GM21786 (cell line): ENCODE measurements at regions not wholly inside any gene's neighbourhood (a gene's known extent, or its start where the extent isn't known, plus 50 kb on each side); places are given as distances from the start of the nearest gene placed in this dataset.
"Not testable (repeated sequence)": the region's sequence is repeated elsewhere in the genome, so short reads cannot be mapped to it uniquely, and the experiment has no call there.

Experiments
- ATAC-seq: cut with Tn5 transposase; IDR thresholded peaks from one replicate; pipeline ENCODE4 v1.9.1; 2021; ENCODE audit not compliant: unreplicated experiment

DNA sequence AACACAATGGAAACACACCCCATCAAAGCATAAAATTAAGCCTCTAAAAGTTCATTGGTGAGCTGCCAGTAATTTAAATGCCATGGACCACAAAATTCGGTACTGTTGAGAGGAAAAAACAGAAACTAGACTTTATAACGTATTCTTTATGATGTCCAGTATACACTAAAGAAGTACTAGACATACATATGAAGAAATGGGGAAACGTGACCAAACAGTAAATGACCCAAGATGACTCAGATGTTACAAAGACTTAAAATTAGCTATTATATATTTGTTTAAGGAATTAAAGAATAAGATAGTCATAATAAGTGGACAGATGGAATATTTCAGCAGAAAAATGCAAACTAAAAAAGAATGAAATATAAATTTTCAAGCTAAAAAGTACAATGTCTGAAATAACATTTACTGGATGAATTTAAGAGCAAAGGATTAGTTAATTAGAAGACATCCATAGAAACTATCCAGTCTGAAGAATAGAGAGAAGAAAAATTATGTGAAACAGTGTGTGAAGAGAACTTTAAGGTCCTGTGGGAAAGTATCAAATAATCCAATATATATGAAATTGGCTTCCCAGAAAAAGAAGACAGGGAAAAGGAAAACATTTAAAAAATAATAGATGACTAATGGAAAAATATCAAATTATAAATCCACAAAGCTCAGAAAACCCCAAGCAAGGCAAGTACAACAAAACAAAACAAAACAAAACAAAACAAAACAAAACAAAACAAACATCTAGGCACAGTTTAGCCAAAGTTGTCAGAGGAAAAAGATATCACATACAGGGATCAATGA lies 69.4 kb downstream of the SAMD9 start:
- ATAC-seq, result no peak

DNA sequence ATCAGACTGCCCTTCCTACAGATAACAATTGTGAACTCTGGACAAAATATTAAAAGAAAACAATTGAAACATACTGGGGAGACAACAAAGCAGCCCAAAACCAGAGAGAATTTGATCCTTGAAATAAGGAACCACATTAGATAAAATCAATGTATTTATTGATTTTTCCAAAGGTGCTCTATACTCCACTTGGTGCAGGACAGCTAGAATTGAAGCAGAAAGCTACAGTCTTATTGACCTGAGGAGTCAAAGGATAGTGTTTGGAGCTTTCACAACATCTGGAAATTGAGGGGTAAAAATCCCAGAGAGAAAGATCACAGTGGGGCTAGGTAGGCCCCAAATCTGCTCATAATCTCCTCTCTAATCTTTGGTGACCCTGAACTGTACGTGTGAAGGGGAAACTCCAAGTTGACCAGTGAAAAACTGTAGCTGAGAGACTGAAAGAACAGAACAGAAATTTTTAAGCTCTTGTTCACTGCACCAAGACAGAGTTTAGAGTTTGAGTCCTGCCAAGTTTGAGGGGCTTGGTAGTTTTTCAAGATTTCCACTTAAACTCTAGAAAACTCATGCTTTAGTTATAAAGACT lies 70.2 kb downstream of the SAMD9 start:
- ATAC-seq, result no peak

DNA sequence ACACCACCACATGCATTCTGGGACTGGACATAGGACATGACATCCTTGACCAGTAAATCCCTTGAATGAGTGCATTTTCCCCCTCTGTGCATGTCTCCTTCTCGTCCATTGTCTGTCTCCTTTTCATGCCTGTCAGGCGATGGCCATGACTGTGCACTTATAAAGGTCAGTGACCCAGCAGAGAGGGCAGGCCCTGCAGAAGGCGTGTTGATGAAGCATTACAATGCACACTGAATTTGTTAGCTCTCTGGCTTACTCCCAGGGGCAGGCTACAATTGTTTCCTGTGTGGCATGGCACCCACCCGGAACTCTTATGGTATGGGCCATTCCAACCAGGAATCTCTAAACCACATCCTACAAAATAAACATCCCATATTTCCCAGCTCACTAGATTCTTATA lies 71.1 kb downstream of the SAMD9 start:
- no peak for ATAC-seq

DNA sequence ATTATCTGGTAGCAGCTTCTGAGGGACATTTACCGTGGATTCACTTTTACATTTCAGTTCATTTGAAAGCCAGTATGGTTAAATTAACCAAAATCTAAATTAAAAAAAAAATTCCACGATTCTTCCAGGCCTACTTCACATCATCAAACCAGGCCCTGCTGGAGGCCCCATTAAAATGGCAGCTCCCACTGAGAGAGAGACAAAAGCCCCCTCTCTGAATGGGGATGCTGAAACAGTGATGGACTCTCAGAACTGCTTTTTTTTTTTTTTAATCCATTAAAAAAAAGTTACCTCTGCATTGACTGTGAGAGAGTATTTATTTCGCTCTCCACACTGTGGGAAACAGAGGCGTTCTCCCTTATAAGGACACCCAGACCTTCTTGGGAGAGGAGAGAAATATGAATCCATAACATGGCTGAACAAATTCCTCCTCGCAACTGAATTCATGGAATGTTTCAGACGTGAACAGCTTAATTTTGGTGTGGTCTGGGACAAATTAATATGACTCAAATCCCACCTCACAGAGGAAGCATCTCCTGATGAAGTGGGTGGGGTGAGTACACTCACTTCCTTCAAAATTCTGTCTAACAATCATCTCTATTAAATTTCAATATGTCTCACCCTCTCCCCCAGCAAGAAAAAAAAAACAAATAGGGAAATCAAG lies 73.5 kb downstream of the SAMD9 start:
- no peak for ATAC-seq

DNA sequence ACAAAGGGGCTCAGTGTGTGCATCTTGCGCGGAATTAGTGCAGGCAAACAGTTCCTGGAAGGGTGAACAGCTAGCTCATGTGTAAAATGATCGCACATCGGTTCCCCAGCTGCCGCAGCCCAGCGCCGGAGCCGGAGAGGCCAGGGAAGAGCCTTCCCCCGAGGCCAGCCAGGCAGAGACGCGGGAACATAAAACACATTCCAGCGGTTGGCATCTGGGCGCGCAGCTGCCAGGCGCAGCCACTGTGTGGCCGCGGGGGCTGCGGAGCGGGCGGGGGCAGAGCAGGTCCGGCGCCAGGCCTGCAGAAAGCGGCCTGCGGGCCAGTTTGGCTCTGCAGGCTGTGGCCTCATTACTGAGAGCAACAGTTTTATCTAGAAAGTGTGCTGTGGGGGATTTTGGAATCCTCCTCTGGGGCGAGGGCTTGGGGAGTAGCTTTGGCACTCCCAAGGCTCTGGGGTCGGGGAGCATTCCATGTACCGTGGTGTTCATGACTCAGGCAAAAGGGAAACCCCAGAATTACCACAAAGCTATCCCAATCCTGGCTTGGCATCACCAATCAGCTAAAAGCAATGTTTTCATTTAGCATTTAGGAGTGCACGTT lies 74.3 kb downstream of the SAMD9 start:
- ATAC-seq, result no peak

DNA sequence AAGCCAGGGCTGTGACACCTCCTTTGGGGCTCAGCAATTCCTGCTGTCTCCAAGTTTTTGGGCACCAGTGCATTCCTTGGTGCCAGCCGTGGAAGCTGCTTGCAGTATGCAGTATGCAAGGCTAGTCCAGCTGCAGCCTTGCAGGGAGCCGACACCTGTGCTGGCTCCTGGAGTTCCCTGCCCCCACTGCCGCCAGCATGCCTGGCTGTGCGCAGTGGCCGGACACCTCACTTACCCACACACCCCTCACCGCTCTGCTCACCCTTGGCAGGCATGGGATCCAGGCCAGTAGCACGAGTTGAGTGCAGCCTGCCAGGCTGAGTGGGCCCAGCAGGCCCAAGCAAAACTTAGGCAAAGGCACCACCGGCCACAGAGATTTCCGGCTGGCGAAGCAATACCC lies 77.4 kb downstream of the SAMD9 start:
- no peak for ATAC-seq

DNA sequence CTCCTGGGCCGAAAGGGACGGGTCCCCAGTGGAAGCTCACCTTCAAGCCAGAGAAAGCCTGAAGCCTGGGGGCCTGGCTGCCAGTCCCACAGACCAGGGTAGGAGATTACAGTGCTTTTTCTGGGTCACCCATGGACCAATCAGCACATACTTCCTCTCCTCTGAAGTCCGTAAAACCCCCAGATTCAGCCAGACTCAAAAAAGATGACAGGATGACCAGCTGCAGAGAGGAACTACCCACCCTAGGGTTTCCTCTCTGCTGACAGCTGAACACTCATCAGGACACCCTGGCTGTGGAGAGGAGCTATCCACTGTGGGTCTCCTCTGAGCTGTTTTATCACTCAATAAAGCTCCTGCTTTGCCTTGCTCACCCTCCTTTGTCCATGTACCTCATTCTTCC lies 78.0 kb downstream of the SAMD9 start:
- no peak for ATAC-seq

DNA sequence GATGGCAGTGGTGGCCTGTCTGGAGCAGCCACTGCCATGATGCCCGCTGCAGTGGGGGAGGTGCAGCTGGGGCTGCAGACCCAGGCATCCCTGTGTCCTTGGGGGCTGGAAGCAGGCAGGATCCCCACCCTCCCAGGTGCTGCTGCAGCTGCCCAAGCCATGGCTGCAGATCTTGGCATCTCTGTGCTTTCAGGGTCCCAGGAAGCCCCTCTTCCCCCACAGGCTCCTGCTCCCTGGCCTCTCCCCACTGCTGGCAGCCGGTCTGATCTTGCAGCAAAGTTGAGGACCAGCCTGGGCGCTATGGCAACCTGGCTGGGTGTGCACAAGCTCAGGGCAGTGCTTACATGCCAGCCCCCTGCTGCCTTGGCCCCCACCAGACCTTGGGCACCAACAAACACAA lies 78.5 kb downstream of the SAMD9 start:
- ATAC-seq, result no peak

DNA sequence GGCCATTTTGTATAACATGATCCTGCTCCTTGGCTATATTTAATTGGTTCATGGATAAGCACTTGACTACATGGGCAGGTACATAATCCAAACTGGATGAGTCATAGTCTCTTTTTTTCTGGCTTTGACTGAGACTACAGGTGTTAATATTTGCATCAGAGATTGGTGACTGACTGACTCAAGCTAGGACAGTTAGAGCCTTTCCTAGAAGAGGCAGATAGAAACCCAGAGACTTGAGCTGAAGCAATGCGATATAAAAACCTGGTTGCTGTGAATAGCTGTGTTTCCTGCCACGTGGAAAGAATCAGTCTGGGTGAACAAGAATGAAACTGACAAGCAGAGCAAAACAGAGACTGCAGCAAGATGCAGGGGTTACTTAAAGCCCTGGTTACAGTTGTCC lies 81.0 kb downstream of the SAMD9 start:
- ATAC-seq, result peak; percentile 91

DNA sequence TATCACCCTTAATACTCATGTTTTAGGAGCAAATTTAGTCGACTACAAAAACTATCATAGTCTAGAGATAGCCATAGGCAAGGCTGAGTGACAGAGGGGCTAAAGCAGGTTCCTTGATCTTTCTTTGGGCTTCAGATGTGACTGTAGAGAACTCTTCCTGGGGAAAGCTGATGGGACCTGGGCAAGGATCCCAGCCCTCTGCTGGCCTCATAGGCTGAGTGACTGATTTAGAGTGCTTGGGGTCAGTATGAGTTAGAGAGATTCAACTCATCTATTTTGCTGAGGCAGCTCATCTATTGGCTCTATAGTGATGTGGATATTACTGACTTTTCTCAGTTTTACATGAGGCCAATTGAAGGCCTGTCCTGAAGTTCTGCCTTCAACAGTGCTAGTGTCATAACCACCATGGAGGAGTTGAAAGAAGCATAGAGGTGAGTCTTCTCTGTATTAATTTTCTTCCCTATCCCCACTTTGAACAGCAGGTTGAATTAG lies 81.6 kb downstream of the SAMD9 start:
- no peak for ATAC-seq

DNA sequence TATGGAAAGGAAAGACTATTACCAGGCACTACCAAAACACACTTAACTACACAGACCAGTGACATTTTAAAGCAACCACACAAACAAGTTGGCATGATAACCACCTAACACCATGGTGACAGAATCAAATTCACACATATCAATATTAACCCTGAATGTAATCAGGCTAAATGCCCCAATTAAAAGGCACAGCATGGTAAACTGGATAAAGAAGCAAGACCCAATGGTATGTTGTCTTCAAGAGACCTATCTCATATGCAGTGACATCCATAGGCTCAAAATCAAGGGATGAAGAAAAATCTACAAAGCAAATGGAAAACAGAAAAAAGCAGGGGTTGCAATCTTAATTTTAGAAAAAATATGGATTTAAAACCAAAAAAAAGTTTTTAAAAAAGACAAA lies 86.0 kb downstream of the SAMD9 start:
- no peak for ATAC-seq

DNA sequence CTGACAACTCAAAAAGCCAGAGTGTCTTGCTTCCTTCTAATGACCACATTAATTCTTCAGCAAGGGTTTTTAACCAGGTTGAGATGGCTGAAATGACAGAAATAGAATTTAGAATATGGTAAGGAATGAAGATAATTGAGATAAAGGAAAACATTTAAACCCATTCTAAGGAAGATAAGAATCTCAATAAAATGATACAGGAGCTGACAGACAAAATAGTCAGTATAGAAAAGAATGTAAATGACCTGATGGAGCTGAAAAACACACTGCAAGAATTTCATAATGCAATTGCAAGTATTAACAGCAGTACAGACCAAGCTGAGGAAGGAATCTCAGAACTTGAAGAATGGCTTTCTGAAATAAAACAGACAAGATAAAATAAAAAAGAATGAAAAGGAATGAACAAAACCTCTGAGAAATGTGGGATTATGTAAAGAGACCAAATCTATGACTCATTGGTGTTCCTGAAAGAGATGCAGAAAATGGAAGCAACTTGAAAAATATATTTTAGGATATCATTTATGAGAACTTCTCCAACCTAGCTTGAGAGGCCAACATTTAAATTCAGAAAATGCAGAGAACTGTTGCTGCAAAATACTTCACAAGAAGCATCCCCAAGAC lies 87.1 kb downstream of the SAMD9 start:
- no peak for ATAC-seq

DNA sequence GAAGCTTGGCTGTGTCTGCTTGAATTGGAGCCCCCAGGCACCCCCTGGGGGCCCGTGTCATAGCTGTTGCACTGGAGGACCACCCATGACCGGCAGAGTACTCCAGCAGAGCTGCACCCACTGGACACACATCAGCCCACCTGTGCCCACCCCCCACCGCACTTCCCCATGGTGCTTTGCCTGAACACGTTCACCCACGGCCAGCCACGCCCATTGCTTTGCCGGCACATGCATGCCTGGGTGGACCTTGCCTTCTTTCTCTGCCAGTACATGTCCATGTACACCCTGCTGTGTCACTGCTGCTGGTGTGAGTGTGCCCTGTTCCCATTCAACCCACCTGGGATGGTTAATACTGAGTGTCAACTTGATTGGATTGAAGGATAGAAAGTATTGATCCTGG lies 88.7 kb downstream of the SAMD9 start:
- no peak for ATAC-seq

DNA sequence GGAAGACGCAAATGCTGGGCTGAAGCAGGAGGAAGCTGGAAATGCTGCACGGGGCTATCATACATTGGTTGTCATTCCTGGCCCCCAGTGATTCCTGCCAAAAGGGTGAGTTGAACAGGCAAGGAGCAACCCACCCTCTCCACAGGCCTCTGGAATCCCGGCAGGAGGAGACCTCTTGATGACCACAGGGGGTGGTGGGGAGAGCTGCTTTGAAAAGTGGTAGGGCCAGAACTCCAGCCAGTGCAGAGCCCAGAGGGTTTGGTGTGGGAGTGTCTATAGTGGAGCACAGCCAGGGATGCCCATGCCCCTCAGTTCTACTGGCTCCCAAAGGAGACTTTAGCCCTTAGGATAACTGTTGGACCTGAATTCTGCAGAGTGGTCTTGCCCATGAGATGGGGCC lies 89.2 kb downstream of the SAMD9 start:
- no peak for ATAC-seq

DNA sequence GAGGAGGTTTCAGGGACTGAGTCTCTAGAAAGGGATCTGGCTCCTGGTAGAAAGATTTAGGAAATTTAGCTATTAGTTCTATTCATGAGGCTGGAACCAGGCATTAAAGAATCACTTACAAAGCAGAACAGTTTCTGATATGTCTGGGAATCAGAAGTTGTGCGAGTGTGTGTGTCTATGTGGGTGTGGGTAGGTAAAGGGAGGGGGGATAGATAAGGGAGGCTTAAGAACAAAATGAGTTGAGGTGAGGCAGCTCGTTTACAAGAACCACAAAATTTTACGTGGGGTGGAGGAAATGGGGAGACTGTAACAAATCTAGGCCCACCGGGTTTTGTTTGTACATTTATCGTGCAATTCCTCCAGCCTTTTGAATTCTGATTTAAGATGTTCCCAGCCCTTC lies 90.7 kb downstream of the SAMD9 start:
- no peak for ATAC-seq

DNA sequence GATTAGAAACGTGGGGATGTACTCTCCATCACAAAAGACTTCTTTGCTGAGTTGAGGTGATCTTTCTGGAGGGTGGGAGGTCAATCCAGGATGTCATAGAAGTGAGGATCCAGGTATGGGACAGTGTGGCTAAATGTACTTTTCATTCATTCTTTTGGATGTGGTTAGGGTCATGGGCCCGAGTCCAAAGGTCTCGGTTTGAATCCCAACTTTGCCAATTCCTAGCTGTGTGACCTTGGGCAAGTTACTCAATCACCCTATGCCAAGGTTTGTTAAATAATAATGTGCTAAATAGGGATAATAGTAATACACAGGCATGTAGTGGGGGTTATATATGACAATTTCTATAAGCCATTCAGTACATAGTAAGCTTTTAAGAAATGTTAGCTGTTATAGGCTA lies 91.4 kb downstream of the SAMD9 start:
- ATAC-seq, result no peak

DNA sequence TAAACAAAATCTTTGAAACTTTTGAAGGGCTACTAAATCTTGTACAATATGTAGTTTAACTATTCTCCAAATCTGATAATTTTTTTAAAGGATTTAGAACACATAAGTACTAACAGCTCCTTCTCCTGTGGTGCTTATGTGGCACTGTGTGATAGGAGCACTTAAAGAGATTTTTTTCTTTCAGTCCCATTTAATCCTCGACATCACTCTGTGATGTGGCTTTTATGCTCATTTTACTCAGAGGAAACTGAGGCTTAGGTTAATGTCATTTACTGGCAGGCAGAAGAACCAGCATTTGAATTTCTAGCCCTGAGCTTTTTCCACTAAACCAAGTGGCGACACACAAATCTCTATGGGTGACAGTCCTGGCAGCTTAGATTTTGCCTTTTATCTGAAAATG lies 92.4 kb downstream of the SAMD9 start:
- no peak for ATAC-seq

DNA sequence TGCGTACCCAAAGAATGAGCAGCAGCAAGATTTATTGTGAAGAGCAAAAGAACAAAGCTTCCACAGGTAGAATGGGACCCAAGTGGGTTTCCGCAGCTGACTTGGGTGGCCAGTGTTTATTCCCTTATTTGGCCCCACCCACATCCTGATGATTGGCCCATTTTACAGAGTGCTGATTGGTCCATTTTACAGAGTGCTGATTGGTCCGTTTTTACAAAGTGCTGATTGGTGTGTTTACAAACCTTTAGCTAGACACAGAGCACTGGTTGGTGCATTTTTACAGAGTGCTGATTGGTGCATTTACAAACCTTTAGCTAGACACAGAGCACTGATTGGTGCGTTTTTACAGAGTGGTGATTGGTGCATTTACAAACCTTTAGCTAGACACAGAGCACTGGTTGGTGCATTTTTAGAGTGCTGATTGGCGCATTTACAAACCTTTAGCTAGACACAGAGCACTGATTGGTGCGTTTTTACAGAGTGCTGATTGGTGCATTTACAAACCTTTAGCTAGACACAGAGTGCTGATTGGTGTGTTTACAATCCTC lies 94.8 kb downstream of the SAMD9 start:
- ATAC-seq, result not testable (repeated sequence)

DNA sequence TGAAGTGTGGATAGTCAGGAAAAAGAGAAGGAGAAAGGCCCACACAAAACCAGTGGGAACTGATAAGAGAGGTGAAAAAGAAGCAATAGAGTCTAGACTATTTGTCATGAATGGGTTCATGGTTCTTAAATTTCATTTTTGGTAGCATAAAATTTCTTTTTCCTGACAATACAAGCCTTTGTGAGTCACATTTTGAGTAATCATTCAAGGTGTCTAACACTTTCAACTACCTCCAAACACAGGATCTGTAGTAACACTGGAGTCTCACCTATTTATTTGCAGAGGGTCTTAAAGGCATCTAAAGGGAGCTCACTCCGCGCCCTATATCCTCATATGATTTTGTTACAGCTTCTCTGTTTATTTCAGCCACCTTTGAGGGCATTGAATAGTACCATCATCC lies 96.0 kb downstream of the SAMD9 start:
- no peak for ATAC-seq

DNA sequence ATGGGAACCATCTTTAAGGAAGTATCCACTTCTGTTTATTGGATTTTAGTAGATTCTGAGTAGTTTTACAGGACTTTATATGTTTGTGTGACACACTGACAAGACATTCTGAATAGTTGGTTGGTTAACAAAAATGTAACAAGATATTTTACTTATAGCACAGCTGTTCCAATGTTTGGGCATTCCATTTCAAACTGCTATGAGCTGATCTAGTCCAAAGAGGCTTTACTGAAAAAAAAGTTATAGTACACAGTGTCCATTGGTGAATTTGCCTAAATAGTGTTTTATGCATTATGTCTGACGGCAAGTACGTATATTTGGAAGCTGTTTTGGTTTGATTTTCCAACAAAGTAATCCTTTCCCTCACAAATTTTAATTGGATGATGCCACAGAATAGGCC lies 99.1 kb downstream of the SAMD9 start:
- ATAC-seq, result no peak
